H1 (cell line): ENCODE measurements at regions not wholly inside any gene's neighbourhood (a gene's known extent, or its start where the extent isn't known, plus 50 kb on each side); places are given as distances from the start of the nearest gene placed in this dataset.

ENCODE experiments used
- ASH2L ChIP-seq: fragments of 200-600, 300-600 bp; sonication (generic); IDR thresholded peaks from one replicate; pipeline ENCODE4 v1.7.1; 2017; ENCODE audit warnings: low read length
- GABPA ChIP-seq: IDR thresholded peaks from 2 replicates; pipeline ENCODE4 v1.6.1; 2011; ENCODE audit warnings: mild to moderate bottlenecking, low read length, moderate library complexity, borderline replicate concordance; ENCODE audit not compliant: insufficient read depth
- HDAC2 ChIP-seq, 2 experiments: fragments of 300-600 bp in 1 of 2; sonication (generic) in 1 of 2; IDR thresholded peaks; 2 replicates each; pipeline ENCODE4 v1.6.1; 2011 to 2012; ENCODE audit warnings: low read depth in 2 of 2, low read length in 2 of 2, mild to moderate bottlenecking in 2 of 2, moderate library complexity in 2 of 2, borderline replicate concordance in 1 of 2, inconsistent platforms in 1 of 2
- MAFK ChIP-seq: IDR thresholded peaks from 2 replicates; pipeline ENCODE4 v1.6.1; 2012; ENCODE audit warnings: low read depth, mild to moderate bottlenecking, improper control_type of control experiment, low read length
- POU5F1 ChIP-seq: IDR thresholded peaks from 2 replicates; pipeline ENCODE4 v1.6.1; 2011; ENCODE audit warnings: low read depth, mild to moderate bottlenecking, low read length, moderate library complexity
- RAD21 ChIP-seq, 2 experiments: IDR thresholded peaks in 1 of 2; conservative IDR thresholded peaks in 1 of 2; 2 replicates each; pipeline ENCODE4 v1.6.1; 2011; ENCODE audit warnings: low read depth in 2 of 2, low read length in 2 of 2, improper control_type of control experiment in 1 of 2, inconsistent platforms in 1 of 2, mild to moderate bottlenecking in 1 of 2, moderate library complexity in 1 of 2
- SAP30 ChIP-seq: fragments of 300-600 bp; sonication (generic); IDR thresholded peaks from 2 replicates; pipeline ENCODE4 v1.7.1; 2012; ENCODE audit warnings: low read length, moderate library complexity, mild to moderate bottlenecking, inconsistent platforms; ENCODE audit not compliant: insufficient read depth, insufficient replicate concordance
- ZNF274 ChIP-seq: IDR thresholded peaks from 2 replicates; pipeline ENCODE4 v1.7.0; 2012; ENCODE audit warnings: low read length, borderline replicate concordance; ENCODE audit errors: extremely low read depth
- TF ChIP-seq, protein P1 (sequence below): fragments of 300-600 bp; sonication (generic); IDR thresholded peaks from 2 replicates; pipeline ENCODE4 v1.7.1; 2012; ENCODE audit warnings: low read length, moderate library complexity, mild to moderate bottlenecking, inconsistent platforms; ENCODE audit not compliant: insufficient replicate concordance

GRCh38 chr16:35713762-35714650 lies 2254.6 kb downstream of the TP53TG3F start (continued):
- TF ChIP-seq, protein P1, sequence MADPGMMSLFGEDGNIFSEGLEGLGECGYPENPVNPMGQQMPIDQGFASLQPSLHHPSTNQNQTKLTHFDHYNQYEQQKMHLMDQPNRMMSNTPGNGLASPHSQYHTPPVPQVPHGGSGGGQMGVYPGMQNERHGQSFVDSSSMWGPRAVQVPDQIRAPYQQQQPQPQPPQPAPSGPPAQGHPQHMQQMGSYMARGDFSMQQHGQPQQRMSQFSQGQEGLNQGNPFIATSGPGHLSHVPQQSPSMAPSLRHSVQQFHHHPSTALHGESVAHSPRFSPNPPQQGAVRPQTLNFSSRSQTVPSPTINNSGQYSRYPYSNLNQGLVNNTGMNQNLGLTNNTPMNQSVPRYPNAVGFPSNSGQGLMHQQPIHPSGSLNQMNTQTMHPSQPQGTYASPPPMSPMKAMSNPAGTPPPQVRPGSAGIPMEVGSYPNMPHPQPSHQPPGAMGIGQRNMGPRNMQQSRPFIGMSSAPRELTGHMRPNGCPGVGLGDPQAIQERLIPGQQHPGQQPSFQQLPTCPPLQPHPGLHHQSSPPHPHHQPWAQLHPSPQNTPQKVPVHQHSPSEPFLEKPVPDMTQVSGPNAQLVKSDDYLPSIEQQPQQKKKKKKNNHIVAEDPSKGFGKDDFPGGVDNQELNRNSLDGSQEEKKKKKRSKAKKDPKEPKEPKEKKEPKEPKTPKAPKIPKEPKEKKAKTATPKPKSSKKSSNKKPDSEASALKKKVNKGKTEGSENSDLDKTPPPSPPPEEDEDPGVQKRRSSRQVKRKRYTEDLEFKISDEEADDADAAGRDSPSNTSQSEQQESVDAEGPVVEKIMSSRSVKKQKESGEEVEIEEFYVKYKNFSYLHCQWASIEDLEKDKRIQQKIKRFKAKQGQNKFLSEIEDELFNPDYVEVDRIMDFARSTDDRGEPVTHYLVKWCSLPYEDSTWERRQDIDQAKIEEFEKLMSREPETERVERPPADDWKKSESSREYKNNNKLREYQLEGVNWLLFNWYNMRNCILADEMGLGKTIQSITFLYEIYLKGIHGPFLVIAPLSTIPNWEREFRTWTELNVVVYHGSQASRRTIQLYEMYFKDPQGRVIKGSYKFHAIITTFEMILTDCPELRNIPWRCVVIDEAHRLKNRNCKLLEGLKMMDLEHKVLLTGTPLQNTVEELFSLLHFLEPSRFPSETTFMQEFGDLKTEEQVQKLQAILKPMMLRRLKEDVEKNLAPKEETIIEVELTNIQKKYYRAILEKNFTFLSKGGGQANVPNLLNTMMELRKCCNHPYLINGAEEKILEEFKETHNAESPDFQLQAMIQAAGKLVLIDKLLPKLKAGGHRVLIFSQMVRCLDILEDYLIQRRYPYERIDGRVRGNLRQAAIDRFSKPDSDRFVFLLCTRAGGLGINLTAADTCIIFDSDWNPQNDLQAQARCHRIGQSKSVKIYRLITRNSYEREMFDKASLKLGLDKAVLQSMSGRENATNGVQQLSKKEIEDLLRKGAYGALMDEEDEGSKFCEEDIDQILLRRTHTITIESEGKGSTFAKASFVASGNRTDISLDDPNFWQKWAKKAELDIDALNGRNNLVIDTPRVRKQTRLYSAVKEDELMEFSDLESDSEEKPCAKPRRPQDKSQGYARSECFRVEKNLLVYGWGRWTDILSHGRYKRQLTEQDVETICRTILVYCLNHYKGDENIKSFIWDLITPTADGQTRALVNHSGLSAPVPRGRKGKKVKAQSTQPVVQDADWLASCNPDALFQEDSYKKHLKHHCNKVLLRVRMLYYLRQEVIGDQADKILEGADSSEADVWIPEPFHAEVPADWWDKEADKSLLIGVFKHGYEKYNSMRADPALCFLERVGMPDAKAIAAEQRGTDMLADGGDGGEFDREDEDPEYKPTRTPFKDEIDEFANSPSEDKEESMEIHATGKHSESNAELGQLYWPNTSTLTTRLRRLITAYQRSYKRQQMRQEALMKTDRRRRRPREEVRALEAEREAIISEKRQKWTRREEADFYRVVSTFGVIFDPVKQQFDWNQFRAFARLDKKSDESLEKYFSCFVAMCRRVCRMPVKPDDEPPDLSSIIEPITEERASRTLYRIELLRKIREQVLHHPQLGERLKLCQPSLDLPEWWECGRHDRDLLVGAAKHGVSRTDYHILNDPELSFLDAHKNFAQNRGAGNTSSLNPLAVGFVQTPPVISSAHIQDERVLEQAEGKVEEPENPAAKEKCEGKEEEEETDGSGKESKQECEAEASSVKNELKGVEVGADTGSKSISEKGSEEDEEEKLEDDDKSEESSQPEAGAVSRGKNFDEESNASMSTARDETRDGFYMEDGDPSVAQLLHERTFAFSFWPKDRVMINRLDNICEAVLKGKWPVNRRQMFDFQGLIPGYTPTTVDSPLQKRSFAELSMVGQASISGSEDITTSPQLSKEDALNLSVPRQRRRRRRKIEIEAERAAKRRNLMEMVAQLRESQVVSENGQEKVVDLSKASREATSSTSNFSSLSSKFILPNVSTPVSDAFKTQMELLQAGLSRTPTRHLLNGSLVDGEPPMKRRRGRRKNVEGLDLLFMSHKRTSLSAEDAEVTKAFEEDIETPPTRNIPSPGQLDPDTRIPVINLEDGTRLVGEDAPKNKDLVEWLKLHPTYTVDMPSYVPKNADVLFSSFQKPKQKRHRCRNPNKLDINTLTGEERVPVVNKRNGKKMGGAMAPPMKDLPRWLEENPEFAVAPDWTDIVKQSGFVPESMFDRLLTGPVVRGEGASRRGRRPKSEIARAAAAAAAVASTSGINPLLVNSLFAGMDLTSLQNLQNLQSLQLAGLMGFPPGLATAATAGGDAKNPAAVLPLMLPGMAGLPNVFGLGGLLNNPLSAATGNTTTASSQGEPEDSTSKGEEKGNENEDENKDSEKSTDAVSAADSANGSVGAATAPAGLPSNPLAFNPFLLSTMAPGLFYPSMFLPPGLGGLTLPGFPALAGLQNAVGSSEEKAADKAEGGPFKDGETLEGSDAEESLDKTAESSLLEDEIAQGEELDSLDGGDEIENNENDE: no peak
- TF ChIP-seq ASH2L (no peak), HDAC2 (IDR thresholded peaks at IDR 0.05; ENCODE audit: borderline replicate concordance in 1 of 2, low read depth in 2 of 2, low read length in 2 of 2) (no peak), SAP30 (no peak), ZNF274 (no peak), MAFK (no peak), RAD21 (IDR thresholded peaks at IDR 0.05 in 1 of 2, conservative IDR thresholded peaks at IDR 0.05 in 1 of 2; ENCODE audit: low read depth in 2 of 2, low read length in 2 of 2) (no peak), POU5F1 (no peak), GABPA (no peak)
